Cardiac muscle cell (in vitro differentiated cells and primary cell): ENCODE measurements at regions not wholly inside any gene's neighbourhood (a gene's known extent, or its start where the extent isn't known, plus 50 kb on each side); places are given as distances from the start of the nearest gene placed in this dataset.
A peak's percentile ranks its signal among the peaks of the same experiment; 100 is the strongest.
"Not testable (repeated sequence)": the region's sequence is repeated elsewhere in the genome, so short reads cannot be mapped to it uniquely, and the experiment has no call there.

Experiments
- DNase-seq, 2 donors: peaks; one replicate each; pipeline versions ENCODE4 v3.0.0 to v3.0.0-alpha.2; 2010 to 2017; ENCODE audit warnings: low read depth in 1 of 2, low spot score in 1 of 2
- H3K27ac ChIP-seq: fragments of 200-600 bp; sonication (generic); 2 replicates; pipeline ENCODE4 v1.5.1; 2016
- H3K27me3 ChIP-seq: fragments of 200-600 bp; sonication (generic); 2 replicates; pipeline ENCODE4 v1.6.0; 2016; ENCODE audit warnings: control low read depth
- H3K36me3 ChIP-seq: fragments of 200-600 bp; sonication (generic); 2 replicates; pipeline ENCODE4 v1.5.1; 2016; ENCODE audit warnings: control low read depth
- H3K4me1 ChIP-seq: fragments of 200-600 bp; sonication (generic); 2 replicates; pipeline ENCODE4 v1.8.1; 2017; ENCODE audit warnings: low read depth, mild to moderate bottlenecking, mixed run types
- H3K4me3 ChIP-seq: fragments of 200-600 bp; sonication (generic); 2 replicates; pipeline ENCODE4 v1.5.1; 2016; ENCODE audit warnings: mild to moderate bottlenecking
- H3K9me3 ChIP-seq: fragments of 200-600 bp; sonication (generic); 2 replicates; pipeline ENCODE4 v1.5.1; 2017; ENCODE audit warnings: low read depth, mild to moderate bottlenecking, control low read depth
- TF ChIP-seq, protein P1 (sequence below): IDR thresholded peaks from 2 replicates; pipeline ENCODE4 v1.5.1; 2012; ENCODE audit warnings: low read depth, mild to moderate bottlenecking, low read length

DNA sequence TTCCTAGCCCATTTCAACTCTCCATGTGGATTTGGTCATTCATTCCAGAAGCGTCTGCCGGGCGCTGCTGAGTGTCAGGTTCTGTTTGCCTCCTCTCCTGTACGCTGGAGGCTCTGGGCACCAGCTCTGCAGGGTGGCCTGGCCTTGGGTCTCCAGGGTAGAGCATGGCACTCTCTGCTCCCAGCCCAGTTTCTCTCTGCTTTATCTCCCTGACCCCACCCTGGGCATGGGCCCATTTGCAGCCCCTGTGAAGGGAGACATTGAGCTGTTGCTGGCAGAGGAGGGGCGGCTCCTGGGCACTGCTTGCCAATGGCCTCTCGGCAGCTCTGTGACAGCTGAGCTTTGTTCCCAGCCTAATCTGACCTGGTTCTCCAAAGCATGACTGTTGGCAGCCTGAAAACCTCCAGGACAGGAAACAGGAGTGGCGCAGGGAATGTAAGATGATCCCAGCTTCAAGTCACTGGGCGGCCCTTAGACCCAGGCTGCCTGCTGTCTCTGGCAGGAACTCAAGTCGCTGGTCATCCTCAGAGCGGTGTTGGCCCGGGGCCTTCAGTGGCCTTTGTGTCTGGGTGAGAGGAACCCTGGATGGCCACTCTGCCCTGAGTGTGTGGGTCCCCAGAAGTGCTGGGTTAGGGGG lies 146.8 kb downstream of the SEC14L1 start:
- no peaks in the 10 kb centered on the region for H3K36me3 ChIP-seq
- H3K27me3 ChIP-seq, result no peaks in the 10 kb centered on the region
- DNase-seq, result peak; percentile 84 to 93
- no peak overlapping the region for H3K4me3 ChIP-seq
- H3K9me3 ChIP-seq, result no peaks in the 10 kb centered on the region
- H3K27ac ChIP-seq, result peak overlapping the region; percentile 83
- TF ChIP-seq, protein P1, sequence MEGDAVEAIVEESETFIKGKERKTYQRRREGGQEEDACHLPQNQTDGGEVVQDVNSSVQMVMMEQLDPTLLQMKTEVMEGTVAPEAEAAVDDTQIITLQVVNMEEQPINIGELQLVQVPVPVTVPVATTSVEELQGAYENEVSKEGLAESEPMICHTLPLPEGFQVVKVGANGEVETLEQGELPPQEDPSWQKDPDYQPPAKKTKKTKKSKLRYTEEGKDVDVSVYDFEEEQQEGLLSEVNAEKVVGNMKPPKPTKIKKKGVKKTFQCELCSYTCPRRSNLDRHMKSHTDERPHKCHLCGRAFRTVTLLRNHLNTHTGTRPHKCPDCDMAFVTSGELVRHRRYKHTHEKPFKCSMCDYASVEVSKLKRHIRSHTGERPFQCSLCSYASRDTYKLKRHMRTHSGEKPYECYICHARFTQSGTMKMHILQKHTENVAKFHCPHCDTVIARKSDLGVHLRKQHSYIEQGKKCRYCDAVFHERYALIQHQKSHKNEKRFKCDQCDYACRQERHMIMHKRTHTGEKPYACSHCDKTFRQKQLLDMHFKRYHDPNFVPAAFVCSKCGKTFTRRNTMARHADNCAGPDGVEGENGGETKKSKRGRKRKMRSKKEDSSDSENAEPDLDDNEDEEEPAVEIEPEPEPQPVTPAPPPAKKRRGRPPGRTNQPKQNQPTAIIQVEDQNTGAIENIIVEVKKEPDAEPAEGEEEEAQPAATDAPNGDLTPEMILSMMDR, result no peak
- H3K4me1 ChIP-seq, result peaks cover 41% of the 10 kb centered on the region

DNA sequence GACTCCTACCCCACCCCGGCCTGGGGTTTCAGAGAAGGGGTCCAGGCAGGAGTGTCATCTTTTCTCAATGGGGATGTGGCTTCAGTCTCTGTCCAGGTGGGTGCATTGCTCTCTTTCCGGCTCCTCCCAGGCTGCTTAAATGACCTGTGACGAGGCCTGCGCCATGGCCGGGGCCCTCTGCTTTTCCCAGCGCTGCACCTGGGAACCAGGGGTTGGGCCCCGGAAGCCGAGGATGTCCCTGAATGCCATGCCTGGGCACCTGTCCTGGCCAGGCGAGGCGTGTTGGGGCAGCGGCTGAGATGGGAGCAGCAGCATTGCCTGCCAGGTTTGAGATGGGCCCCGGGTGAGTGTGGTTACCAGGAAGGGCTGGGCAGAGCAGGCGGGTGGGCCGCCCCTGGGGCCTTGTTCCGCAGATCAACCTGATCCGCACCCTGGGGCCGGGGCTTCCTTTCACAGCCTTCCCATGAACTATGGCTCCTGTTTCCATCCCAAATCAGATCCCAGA lies 147.4 kb downstream of the SEC14L1 start:
- Histone ChIP-seq H3K4me3 (no peak overlapping the region), H3K9me3 (no peaks in the 10 kb centered on the region), H3K27ac (peak overlapping the region; percentile 83), H3K4me1 (peaks cover 35% of the 10 kb centered on the region), H3K36me3 (no peaks in the 10 kb centered on the region), H3K27me3 (no peaks in the 10 kb centered on the region)
- DNase-seq, result no peak
- TF ChIP-seq, protein P1, result no peak

DNA sequence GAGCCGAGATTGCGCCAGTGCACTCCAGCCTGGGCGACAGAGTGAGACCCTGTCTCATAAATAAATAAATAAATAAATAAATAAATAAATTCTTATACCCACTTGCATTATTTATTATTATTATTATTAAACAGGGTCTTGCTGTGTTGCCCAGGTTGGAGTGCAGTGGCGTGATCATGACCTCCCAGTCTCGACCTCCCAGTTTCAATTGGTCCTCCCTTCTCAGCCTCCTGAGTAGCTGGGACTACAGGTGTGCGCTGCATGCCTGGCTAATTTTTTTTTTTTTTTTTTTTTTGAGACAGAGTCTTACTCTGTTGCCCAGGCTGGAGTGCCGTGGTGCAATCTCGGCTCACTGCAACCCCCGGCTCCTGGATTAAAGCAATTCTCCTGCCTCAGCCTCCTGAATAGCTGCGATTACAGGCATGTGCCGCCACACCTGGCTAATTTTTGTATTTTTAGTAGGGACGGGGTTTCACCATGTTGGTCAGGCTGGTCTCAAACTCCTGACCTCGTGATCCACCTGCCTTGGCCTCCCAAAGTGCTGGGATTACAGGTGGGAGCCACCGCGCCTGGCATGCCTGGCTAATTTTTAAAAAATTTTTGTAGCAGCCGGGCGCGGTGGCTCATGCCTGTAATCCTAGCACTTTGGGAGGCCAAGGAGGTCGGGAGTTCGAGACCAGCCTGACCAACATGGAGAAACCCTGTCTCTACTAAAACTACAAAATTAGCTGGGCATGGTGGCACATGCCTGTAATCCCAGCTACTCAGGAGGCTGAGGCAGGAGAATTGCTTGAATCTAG lies 150.2 kb downstream of the SEC14L1 start:
- not testable (repeated sequence) for H3K27me3 ChIP-seq, H3K4me3 ChIP-seq, DNase-seq, H3K27ac ChIP-seq, H3K36me3 ChIP-seq, H3K9me3 ChIP-seq
- peaks cover 34% of the 10 kb centered on the region for H3K4me1 ChIP-seq

DNA sequence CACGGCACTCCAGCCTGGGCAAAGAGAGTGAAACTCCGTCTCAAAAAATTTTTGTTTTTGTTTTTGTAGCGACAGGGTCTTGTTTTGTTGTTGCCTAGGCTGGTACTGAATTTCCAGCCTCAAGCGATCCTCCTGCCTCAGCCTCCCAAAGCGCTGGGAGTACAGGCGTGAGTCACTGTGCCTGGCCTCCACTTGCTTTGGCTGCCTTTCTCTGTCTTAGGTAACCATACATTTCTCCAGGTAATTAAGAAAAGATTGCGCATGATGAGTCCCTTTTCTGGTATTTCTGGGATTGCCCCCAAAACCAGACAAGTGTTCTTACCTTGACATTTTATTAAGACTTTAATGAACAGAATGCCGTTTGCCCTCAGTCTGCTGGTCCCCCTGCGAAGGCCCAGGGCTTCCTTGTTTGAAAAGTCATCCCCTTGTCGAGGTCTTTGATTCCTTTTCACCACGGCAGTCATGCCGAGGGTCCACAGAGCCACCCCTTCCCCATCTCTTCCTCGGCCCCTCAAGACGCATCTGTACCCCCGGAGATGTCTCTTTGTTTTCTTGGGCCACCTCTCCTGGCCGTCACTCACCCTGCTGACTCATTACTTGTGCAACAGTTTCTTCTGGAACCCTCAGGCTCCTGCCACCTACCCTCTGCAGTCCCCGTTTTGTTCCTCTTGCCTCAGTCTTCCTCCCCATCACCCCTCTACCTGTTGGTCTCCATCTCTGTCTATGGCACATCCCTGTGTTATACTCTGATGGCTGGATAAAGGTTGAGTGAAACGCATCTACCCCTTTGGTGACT lies 151.0 kb downstream of the SEC14L1 start:
- Histone ChIP-seq H3K27me3 (no peaks in the 10 kb centered on the region), H3K9me3 (no peaks in the 10 kb centered on the region), H3K36me3 (no peaks in the 10 kb centered on the region), H3K4me3 (no peak overlapping the region), H3K4me1 (peaks cover 25% of the 10 kb centered on the region), H3K27ac (no peak overlapping the region)
- no peak for DNase-seq
- TF ChIP-seq, protein P1, result no peak

DNA sequence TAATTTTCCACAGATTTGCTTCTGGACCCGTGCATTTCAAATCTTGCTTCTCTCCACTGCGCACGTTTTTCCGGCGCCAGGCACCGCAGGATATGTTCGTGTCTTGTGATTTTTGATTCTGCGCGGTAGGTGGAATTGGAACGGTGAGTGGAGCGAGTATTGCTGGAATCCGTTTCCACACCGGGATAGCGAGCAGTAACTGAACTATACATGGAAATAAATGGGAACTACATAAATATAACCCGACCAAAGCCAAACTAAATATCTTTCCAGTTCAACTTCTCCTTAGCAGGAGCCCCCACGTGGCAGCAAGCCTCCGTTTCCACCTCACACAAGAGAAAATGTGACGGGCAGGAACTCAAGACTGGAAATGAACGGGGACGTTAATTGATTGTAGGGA lies 154.0 kb downstream of the SEC14L1 start:
- Histone ChIP-seq H3K36me3 (no peaks in the 10 kb centered on the region), H3K9me3 (no peaks in the 10 kb centered on the region), H3K27ac (no peak overlapping the region), H3K27me3 (no peaks in the 10 kb centered on the region), H3K4me1 (peaks cover 13% of the 10 kb centered on the region), H3K4me3 (no peak overlapping the region)
- TF ChIP-seq, protein P1, result no peak
- DNase-seq, result no peak
